ENCODE measurements at regions not wholly inside any gene's neighbourhood (a gene's known extent, or its start where the extent isn't known, plus 50 kb on each side); places are given as distances from the start of the nearest gene placed in this dataset.

GRCh38 chr2:16508490-16508851 is 157.2 kb downstream of the CYRIA start:
- TF ChIP-seq, protein P1, sequence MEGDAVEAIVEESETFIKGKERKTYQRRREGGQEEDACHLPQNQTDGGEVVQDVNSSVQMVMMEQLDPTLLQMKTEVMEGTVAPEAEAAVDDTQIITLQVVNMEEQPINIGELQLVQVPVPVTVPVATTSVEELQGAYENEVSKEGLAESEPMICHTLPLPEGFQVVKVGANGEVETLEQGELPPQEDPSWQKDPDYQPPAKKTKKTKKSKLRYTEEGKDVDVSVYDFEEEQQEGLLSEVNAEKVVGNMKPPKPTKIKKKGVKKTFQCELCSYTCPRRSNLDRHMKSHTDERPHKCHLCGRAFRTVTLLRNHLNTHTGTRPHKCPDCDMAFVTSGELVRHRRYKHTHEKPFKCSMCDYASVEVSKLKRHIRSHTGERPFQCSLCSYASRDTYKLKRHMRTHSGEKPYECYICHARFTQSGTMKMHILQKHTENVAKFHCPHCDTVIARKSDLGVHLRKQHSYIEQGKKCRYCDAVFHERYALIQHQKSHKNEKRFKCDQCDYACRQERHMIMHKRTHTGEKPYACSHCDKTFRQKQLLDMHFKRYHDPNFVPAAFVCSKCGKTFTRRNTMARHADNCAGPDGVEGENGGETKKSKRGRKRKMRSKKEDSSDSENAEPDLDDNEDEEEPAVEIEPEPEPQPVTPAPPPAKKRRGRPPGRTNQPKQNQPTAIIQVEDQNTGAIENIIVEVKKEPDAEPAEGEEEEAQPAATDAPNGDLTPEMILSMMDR (IDR thresholded peaks at IDR 0.05; ENCODE audit: low read depth, low read length) = no peak
- H3K4me3 ChIP-seq (ENCODE audit: low read depth, low read length) = no peak overlapping the region

GRCh38 chr2:16507655-16508489 is 157.8 kb downstream of the CYRIA start:
- TF ChIP-seq, protein P1 (IDR thresholded peaks at IDR 0.05; ENCODE audit: low read depth, low read length) = no peak
- H3K4me3 ChIP-seq (ENCODE audit: low read depth, low read length) = no peak overlapping the region

DNA sequence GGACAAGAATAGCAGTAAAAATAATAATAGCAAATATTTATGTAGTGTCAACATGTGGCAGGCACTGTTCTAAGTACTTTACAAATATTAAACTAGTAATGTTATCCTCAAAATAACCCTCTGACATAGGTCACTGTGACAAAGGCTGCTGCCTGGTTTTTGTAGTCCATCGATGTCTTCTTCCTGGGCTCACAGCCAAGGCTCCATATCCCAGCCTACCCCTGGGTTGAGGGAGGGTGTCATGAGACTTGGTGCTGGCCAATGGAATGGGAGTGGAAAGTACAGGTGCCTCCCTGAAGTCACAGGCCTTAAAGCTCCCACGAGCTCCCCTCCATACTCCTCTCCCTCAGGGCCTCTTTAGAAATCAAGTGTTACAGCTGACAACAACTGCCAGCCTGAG is 159.3 kb downstream of the CYRIA start:
- TF ChIP-seq, protein P1 (IDR thresholded peaks at IDR 0.05; ENCODE audit: low read depth, low read length) = no peak
- no peak overlapping the region for H3K4me3 ChIP-seq (ENCODE audit: low read depth, low read length)

DNA sequence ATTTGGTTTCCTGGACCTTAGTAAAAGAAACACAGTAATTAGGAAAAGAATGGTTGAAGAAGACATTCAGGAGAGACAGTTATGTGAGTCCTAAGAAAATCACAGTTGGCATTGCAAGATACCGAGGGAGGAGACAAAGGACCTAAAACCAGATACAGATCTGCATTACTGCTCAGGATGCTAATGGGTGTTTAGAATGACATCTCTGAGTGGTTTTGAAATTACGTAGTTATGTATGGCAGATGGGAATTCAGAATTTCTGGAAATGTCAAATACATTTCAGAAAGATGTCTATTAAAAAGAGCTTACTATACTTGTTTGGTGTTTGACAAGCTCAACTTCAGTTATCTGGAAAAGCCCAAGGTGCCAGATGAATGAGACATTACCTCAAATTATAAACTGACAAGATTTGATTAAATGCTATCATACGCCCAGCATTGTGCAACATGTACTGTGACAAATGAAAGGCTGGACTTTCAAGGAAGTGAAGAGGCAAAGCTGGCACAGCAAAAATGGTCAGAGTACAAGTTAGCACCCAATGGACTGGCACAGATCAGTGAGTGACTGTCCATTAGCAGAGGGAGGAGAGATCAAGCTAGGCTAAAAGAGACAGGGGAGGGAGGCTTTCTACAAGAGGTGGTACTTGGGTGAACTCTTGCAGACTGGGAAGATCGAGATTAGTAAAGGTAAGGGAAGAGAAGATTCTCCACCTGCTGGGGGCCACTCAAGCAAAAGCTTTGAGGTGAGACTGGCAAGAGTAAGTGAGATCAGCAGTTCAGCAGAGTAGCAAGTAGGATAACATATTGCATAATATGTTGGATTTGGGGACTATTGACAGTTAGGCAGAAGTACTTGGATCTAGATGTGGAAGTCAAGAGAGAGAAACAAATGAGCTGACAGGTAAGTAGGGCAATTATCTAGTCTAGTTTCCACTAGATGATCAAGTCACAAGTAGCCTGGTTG is 168.9 kb downstream of the CYRIA start:
- TF ChIP-seq, protein P1 (IDR thresholded peaks at IDR 0.05; ENCODE audit: low read depth, low read length) = no peak

GRCh38 chr2:16495509-16496208 is 170.0 kb downstream of the CYRIA start:
- no peak overlapping the region for H3K4me3 ChIP-seq (ENCODE audit: low read depth, low read length)
- TF ChIP-seq, protein P1 (IDR thresholded peaks at IDR 0.05; ENCODE audit: low read depth, low read length) = no peak

More for the DNA sequence above, 168.9 kb downstream of the CYRIA start:
- H3K4me3 ChIP-seq (ENCODE audit: low read depth, low read length) = no peak overlapping the region

- TF ChIP-seq, protein P1 (IDR thresholded peaks at IDR 0.05; ENCODE audit: low read depth, low read length) = no peak
- H3K4me3 ChIP-seq (ENCODE audit: low read depth, low read length) = no peak overlapping the region
Measured at GRCh38 chr2:16494836-16495508, 170.7 kb downstream of the CYRIA start.
